IMR-90 (cell line): ENCODE measurements at regions not wholly inside any gene's neighbourhood (a gene's known extent, or its start where the extent isn't known, plus 50 kb on each side); places are given as distances from the start of the nearest gene placed in this dataset.
"Not testable (repeated sequence)": the region's sequence is repeated elsewhere in the genome, so short reads cannot be mapped to it uniquely, and the experiment has no call there.

Experiments
- CEBPB ChIP-seq: IDR thresholded peaks from 2 replicates; pipeline ENCODE4 v1.6.1; 2012; ENCODE audit warnings: low read depth, low read length, improper control_type of control experiment
- MAZ ChIP-seq: IDR thresholded peaks from 2 replicates; pipeline ENCODE4 v1.6.1; 2012; ENCODE audit warnings: low read depth, mild to moderate bottlenecking, low read length, improper control_type of control experiment, moderate library complexity, borderline replicate concordance
- POLR2A ChIP-seq: IDR thresholded peaks from 2 replicates; pipeline ENCODE4 v1.6.1; 2012; ENCODE audit warnings: mild to moderate bottlenecking, low read depth, low read length
- TF ChIP-seq, protein P1 (sequence below): conservative IDR thresholded peaks from 2 replicates; pipeline ENCODE4 v1.5.1; 2012; ENCODE audit warnings: mild to moderate bottlenecking, low read depth, low read length, improper control_type of control experiment

DNA sequence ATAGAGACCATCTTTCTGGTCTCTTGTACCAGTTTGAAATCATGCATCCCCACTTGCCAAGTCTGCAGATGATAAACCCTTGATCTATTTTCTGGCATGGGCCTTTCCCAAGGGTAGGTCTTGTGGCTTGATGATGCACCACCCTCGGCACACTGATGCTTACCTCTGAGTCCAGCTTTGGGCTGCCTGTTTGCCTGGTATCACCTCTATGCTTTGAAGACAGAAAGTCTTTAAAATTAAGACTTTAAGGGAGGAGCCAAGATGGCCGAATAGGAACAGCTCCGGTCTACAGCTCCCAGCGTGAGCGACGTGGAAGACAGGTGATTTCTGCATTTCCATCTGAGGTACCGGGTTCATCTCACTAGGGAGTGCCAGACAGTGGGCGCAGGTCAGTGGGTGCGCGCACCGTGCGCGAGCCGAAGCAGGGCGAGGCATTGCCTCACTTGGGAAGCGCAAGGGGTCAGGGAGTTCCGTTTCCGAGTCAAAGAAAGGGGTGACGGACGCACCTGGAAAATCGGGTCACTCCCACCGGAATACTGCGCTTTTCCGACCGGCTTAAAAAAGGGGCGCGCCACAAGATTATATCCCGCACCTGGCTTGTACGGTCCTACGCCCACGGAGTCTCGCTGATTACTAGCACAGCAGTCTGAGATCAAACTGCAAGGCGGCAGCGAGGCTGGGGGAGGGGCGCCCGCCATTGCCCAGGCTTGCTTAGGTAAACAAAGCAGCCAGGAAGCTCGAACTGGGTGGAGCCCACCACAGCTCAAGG is 202.4 kb upstream of the MCHR2 start:
- not testable (repeated sequence) for TF ChIP-seq MAZ, CEBPB, POLR2A
- TF ChIP-seq, protein P1, sequence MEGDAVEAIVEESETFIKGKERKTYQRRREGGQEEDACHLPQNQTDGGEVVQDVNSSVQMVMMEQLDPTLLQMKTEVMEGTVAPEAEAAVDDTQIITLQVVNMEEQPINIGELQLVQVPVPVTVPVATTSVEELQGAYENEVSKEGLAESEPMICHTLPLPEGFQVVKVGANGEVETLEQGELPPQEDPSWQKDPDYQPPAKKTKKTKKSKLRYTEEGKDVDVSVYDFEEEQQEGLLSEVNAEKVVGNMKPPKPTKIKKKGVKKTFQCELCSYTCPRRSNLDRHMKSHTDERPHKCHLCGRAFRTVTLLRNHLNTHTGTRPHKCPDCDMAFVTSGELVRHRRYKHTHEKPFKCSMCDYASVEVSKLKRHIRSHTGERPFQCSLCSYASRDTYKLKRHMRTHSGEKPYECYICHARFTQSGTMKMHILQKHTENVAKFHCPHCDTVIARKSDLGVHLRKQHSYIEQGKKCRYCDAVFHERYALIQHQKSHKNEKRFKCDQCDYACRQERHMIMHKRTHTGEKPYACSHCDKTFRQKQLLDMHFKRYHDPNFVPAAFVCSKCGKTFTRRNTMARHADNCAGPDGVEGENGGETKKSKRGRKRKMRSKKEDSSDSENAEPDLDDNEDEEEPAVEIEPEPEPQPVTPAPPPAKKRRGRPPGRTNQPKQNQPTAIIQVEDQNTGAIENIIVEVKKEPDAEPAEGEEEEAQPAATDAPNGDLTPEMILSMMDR = not testable (repeated sequence)
